ENCODE measurements at regions not wholly inside any gene's neighbourhood (a gene's known extent, or its start where the extent isn't known, plus 50 kb on each side); places are given as distances from the start of the nearest gene placed in this dataset.

DNA sequence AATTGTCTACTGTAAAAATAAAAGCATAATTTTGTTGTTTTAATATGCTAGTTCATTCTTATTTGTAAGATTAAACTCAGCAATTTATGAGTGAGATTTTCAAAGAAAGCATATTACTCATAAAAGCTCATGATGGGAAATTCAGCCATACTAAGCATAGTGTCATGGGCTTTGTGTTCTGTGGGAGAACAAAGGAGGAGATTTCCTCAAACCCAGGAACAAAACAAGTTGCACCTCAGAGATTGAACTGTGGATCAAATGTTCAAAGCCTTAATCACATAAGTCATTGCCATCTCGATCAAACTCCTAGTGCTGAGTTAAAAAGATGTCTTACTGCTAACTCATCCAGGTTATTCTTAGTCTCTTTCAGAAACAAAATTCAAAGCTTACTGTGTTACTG, 85.6 kb upstream of the PDZRN3 start:
- H3K9me3 ChIP-seq (ENCODE audit: control insufficient read depth in 1 of 2, low read length in 2 of 2): no peaks in the 10 kb centered on the region
- no peak overlapping the region for H3K4me3 ChIP-seq (ENCODE audit: low read depth in 1 of 2, low read length in 2 of 2)
- H3K27me3 ChIP-seq (ENCODE audit: low read depth, low read length): no peaks in the 10 kb centered on the region
- H3K4me1 ChIP-seq (ENCODE audit: control insufficient read depth in 1 of 2, insufficient read depth in 2 of 2, low read length in 2 of 2): no peaks in the 10 kb centered on the region
- H3K27ac ChIP-seq (ENCODE audit: low read length): no peak overlapping the region
- no peaks in the 10 kb centered on the region for H3K36me3 ChIP-seq (ENCODE audit: control insufficient read depth in 1 of 2, insufficient read depth in 2 of 2, low read length in 2 of 2)

DNA sequence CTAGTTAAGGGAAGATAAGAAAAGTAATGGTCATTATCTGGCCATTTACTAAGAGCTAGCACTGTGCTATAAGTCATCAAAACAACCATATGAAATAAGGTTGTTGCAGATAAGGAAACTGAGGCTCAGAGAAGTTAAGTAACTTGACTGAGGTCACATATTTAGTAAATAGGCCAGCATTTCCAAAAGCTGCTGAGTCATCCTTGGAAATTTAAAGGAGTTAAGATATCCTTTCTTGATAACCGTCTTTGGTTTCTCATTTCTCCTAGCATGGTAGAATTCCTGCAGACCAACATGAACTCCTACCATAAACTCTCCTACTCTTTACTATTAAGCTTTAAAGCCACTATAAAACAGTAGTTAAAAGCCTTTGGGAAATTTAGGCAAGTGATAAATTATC, 85.0 kb upstream of the PDZRN3 start:
- Histone ChIP-seq H3K27ac (ENCODE audit: low read length) (no peak overlapping the region), H3K4me3 (ENCODE audit: low read depth in 1 of 2, low read length in 2 of 2) (no peak overlapping the region), H3K27me3 (ENCODE audit: low read depth, low read length) (no peaks in the 10 kb centered on the region), H3K36me3 (ENCODE audit: control insufficient read depth in 1 of 2, insufficient read depth in 2 of 2, low read length in 2 of 2) (no peaks in the 10 kb centered on the region), H3K9me3 (ENCODE audit: control insufficient read depth in 1 of 2, low read length in 2 of 2) (no peaks in the 10 kb centered on the region), H3K4me1 (ENCODE audit: control insufficient read depth in 1 of 2, insufficient read depth in 2 of 2, low read length in 2 of 2) (no peaks in the 10 kb centered on the region)

DNA sequence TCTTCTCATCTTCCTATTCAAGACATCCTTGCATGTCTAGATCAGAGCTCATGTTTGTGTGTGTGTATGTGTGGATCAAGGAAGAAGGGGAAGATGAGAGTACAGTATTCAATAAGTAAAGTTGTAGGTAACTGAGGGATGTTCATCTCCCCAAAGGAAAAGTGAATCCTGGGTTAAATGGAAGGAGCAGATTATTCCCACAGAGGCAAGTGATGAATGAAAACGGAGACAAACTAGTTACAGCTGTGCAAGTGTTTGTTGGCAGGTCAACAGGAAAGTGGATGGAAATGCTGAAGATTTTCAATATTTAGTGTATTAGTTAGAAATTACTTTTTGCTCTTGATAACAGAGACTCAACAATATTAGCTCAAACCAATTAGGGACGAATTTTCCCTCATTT, 84.2 kb upstream of the PDZRN3 start:
- no peak overlapping the region for H3K4me3 ChIP-seq (ENCODE audit: low read depth in 1 of 2, low read length in 2 of 2)
- no peak overlapping the region for H3K27ac ChIP-seq (ENCODE audit: low read length)
- no peaks in the 10 kb centered on the region for H3K9me3 ChIP-seq (ENCODE audit: control insufficient read depth in 1 of 2, low read length in 2 of 2)
- no peaks in the 10 kb centered on the region for H3K4me1 ChIP-seq (ENCODE audit: control insufficient read depth in 1 of 2, insufficient read depth in 2 of 2, low read length in 2 of 2)
- no peaks in the 10 kb centered on the region for H3K36me3 ChIP-seq (ENCODE audit: control insufficient read depth in 1 of 2, insufficient read depth in 2 of 2, low read length in 2 of 2)
- H3K27me3 ChIP-seq (ENCODE audit: low read depth, low read length): no peaks in the 10 kb centered on the region

DNA sequence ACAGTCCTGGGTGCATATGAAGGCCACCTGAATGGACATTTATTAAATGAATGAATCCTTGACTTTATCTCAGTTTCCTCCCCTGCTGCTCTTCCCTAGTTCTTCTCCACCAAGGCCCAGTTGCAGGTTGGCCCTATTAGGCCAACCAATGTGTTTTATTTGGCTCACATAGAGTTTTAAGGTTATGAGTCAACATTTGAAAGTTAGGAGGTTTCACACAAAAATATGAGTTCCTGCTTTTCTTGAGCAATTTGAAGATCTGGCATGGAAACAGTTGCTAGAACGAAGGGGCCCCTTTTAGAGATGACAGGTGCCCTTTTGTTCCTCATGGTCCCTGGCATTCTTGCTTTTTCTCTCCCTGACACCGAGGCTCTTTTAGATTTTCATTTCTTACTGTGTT, 83.0 kb upstream of the PDZRN3 start:
- Histone ChIP-seq H3K9me3 (ENCODE audit: control insufficient read depth in 1 of 2, low read length in 2 of 2) (no peaks in the 10 kb centered on the region), H3K27ac (ENCODE audit: low read length) (no peak overlapping the region), H3K4me3 (ENCODE audit: low read depth in 1 of 2, low read length in 2 of 2) (no peak overlapping the region), H3K27me3 (ENCODE audit: low read depth, low read length) (no peaks in the 10 kb centered on the region), H3K36me3 (ENCODE audit: control insufficient read depth in 1 of 2, insufficient read depth in 2 of 2, low read length in 2 of 2) (no peaks in the 10 kb centered on the region), H3K4me1 (ENCODE audit: control insufficient read depth in 1 of 2, insufficient read depth in 2 of 2, low read length in 2 of 2) (no peaks in the 10 kb centered on the region)

DNA sequence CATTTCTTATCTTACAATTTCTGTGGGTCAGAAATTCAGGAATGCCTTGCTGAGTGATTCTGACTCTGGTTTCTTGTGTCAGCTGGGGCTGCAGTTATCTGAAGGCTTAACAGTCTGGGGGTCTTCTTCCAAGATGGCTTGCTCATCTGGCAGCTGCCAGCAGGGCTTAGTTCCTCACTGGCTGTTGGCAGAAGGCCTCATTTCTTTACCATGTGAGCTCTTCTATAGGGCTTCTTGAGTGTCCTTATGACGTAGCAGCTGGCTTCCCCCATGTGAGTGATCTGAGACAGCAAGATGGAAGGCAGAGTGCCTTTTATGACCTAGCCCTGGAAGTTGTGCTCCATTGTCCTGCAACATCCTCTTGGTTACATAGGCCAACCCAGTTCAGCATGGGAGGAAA, 82.0 kb upstream of the PDZRN3 start:
- no peaks in the 10 kb centered on the region for H3K36me3 ChIP-seq (ENCODE audit: control insufficient read depth in 1 of 2, insufficient read depth in 2 of 2, low read length in 2 of 2)
- no peaks in the 10 kb centered on the region for H3K9me3 ChIP-seq (ENCODE audit: control insufficient read depth in 1 of 2, low read length in 2 of 2)
- H3K4me1 ChIP-seq (ENCODE audit: control insufficient read depth in 1 of 2, insufficient read depth in 2 of 2, low read length in 2 of 2): no peaks in the 10 kb centered on the region
- H3K27ac ChIP-seq (ENCODE audit: low read length): no peak overlapping the region
- H3K27me3 ChIP-seq (ENCODE audit: low read depth, low read length): no peaks in the 10 kb centered on the region
- H3K4me3 ChIP-seq (ENCODE audit: low read depth in 1 of 2, low read length in 2 of 2): no peak overlapping the region

DNA sequence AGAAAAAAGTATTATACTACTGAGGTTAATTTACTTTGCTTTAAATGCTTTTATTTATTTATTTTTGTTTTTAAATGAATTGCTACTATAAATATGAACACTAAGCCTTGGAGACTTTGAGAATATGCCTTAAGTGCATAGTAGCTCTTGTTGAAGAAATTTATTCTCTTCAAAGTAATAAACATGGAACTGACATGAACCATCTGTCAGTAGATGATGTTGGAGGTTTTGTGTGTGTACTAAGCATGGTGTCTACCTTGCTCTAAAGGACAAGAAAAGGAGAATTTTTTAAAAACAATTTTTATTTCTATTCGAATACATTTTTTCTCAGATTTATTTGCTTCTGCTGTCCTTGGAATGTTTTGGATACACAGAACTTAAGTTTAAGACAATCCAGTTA, 81.1 kb upstream of the PDZRN3 start:
- H3K27ac ChIP-seq (ENCODE audit: low read length): no peak overlapping the region
- H3K4me3 ChIP-seq (ENCODE audit: low read depth in 1 of 2, low read length in 2 of 2): no peak overlapping the region
- H3K4me1 ChIP-seq (ENCODE audit: control insufficient read depth in 1 of 2, insufficient read depth in 2 of 2, low read length in 2 of 2): no peaks in the 10 kb centered on the region
- H3K27me3 ChIP-seq (ENCODE audit: low read depth, low read length): no peaks in the 10 kb centered on the region
- H3K36me3 ChIP-seq (ENCODE audit: control insufficient read depth in 1 of 2, insufficient read depth in 2 of 2, low read length in 2 of 2): no peaks in the 10 kb centered on the region
- H3K9me3 ChIP-seq (ENCODE audit: control insufficient read depth in 1 of 2, low read length in 2 of 2): no peaks in the 10 kb centered on the region

DNA sequence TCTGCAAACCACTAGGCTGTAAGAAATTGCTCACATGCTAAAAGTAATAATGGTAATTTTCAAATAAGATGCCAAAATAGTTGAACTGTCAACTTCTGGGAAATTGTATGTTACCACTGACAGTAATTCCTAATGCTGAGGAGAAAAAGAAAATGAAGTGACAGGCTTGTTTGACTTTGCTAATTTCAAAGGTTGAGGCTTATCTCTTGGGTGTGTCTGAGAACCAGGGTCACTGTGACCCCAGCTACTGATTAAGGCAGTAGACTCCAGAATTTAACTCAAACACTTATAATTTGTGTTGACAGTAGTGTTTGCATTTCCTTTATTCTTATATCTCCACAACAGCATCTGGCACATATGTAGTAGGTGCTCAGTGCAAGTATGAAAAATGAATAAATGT, 74.6 kb upstream of the PDZRN3 start:
- Histone ChIP-seq H3K36me3 (ENCODE audit: control insufficient read depth in 1 of 2, insufficient read depth in 2 of 2, low read length in 2 of 2) (no peaks in the 10 kb centered on the region), H3K4me3 (ENCODE audit: low read depth in 1 of 2, low read length in 2 of 2) (no peak overlapping the region), H3K27ac (ENCODE audit: low read length) (no peak overlapping the region), H3K9me3 (ENCODE audit: control insufficient read depth in 1 of 2, low read length in 2 of 2) (no peaks in the 10 kb centered on the region), H3K4me1 (ENCODE audit: control insufficient read depth in 1 of 2, insufficient read depth in 2 of 2, low read length in 2 of 2) (no peaks in the 10 kb centered on the region), H3K27me3 (ENCODE audit: low read depth, low read length) (no peaks in the 10 kb centered on the region)

DNA sequence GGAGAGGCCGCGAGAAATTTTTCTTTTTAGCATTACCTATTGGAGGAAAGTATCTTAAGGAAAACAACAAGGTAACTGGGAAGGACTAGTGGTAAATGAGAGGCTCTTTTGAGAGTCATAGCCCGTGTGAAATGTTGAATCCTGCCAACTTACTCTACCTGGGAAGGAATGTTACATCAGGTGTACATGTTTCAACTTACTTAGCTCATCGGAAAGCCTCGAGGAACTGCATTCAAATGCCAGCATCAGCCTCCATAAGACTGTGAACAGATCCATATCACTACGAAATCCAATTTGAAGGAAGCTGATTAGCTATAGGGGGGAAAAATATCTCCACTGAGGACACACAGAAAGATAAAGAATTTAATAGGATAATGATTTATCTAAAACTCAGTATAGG, 72.3 kb upstream of the PDZRN3 start:
- no peak overlapping the region for H3K27ac ChIP-seq (ENCODE audit: low read length)
- no peaks in the 10 kb centered on the region for H3K27me3 ChIP-seq (ENCODE audit: low read depth, low read length)
- H3K4me1 ChIP-seq (ENCODE audit: control insufficient read depth in 1 of 2, insufficient read depth in 2 of 2, low read length in 2 of 2): no peaks in the 10 kb centered on the region
- no peaks in the 10 kb centered on the region for H3K9me3 ChIP-seq (ENCODE audit: control insufficient read depth in 1 of 2, low read length in 2 of 2)
- no peaks in the 10 kb centered on the region for H3K36me3 ChIP-seq (ENCODE audit: control insufficient read depth in 1 of 2, insufficient read depth in 2 of 2, low read length in 2 of 2)
- H3K4me3 ChIP-seq (ENCODE audit: low read depth in 1 of 2, low read length in 2 of 2): no peak overlapping the region

DNA sequence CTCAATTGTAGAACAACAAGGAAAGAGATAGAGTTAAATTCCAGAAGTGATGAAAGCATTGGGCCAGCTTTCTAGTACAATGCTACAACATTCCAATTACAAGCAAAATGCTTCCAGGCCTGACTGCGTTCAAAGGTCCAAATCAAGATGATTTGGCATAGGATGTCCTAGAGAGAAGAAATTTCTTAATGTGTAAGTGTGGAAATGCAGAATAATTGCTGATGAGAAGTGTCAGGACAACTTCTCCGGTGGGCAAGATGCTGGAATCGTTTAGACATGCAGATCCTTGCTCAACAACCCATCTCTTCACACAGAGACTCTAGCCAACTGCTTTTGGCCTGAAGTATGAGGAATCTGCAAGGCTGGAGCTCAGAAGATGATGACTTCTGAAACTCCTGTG, 71.1 kb upstream of the PDZRN3 start:
- Histone ChIP-seq H3K27me3 (ENCODE audit: low read depth, low read length) (no peaks in the 10 kb centered on the region), H3K27ac (ENCODE audit: low read length) (no peak overlapping the region), H3K4me3 (ENCODE audit: low read depth in 1 of 2, low read length in 2 of 2) (no peak overlapping the region)

DNA sequence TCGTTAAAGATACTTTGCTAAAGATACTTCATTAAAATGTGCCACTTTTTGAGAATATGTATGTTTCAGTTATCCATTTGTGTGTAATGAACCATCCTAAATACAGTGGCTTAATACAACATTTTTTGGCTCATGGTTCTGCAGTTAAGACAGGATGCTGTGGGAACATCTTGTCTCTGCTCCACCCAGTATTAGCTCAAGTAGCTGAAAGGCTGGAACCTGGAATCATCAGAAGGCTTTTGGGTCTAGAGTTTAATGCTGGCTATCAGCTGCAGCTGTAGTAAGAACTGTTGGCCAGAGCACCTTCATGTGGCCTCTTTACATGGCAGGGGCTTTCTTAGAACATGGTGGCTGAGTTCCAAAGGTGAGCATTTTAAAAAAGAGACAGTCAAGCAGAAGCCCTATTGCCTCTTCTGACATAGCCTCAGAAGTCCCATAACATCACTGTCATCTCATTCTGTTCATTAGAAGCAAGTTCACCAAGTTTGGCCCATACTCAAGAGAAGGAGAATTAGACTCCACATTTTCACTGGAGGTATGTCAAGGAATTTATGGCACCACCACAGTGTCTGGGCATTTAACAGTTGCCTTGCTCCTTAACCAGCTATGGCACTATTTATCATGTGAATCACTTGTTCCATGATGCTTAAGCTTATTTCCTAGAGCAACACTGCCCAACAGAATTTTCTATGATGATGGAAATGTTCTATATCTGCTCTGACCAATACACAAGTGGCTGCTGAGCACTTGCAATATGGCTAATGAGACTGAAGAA, 70.4 kb upstream of the PDZRN3 start:
- no peaks in the 10 kb centered on the region for H3K36me3 ChIP-seq (ENCODE audit: control insufficient read depth in 1 of 2, insufficient read depth in 2 of 2, low read length in 2 of 2)
- H3K4me1 ChIP-seq (ENCODE audit: control insufficient read depth in 1 of 2, insufficient read depth in 2 of 2, low read length in 2 of 2): no peaks in the 10 kb centered on the region
- H3K27ac ChIP-seq (ENCODE audit: low read length): no peak overlapping the region
- no peaks in the 10 kb centered on the region for H3K27me3 ChIP-seq (ENCODE audit: low read depth, low read length)
- no peaks in the 10 kb centered on the region for H3K9me3 ChIP-seq (ENCODE audit: control insufficient read depth in 1 of 2, low read length in 2 of 2)
- H3K4me3 ChIP-seq (ENCODE audit: low read depth in 1 of 2, low read length in 2 of 2): no peak overlapping the region

More for the DNA sequence above, 71.1 kb upstream of the PDZRN3 start:
- H3K9me3 ChIP-seq (ENCODE audit: control insufficient read depth in 1 of 2, low read length in 2 of 2): no peaks in the 10 kb centered on the region
- H3K36me3 ChIP-seq (ENCODE audit: control insufficient read depth in 1 of 2, insufficient read depth in 2 of 2, low read length in 2 of 2): no peaks in the 10 kb centered on the region
- no peaks in the 10 kb centered on the region for H3K4me1 ChIP-seq (ENCODE audit: control insufficient read depth in 1 of 2, insufficient read depth in 2 of 2, low read length in 2 of 2)

DNA sequence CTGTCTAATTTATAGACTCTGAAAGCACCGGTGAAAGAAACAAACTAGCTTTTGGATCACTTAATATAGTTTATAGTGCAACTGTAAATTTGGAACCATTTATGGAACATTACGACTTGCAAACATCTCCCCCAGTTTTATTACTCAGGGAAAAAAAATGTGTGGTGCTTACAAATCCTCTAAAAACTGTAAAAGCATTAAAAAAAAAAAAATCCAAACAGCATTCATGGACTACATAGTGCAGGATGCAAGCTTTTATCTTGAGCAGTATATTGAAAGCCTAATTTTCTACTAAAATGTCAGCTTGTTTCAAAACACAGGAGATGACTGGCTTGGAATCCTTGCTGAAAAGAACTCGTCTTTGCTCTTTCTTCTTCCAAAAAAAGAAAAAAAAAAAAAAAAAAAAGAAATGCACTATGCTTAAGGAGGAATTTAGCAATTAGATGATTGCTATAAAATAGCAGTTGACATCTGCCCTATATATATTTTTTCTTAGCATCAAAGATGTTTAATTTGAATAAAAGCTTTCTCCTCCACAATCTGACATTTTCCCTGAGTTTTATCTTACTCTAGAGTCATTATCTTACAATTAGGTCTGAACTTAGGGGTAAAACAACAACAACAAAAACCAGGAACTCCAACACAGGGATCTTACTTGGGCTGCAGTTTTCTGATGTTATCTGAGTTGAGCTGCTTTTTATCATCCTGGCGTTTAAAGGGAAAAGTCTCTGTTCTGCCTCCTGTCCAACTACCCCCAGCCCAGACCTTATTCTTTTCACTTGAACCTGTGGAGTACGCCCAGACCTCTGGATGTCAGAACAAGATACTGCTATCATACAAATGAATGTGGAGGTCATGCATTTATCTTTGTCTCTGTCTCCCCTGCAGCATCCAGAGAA, 62.6 kb upstream of the PDZRN3 start:
- no peaks in the 10 kb centered on the region for H3K36me3 ChIP-seq (ENCODE audit: control insufficient read depth in 1 of 2, insufficient read depth in 2 of 2, low read length in 2 of 2)
- H3K27ac ChIP-seq (ENCODE audit: low read length): no peak overlapping the region
- no peaks in the 10 kb centered on the region for H3K9me3 ChIP-seq (ENCODE audit: control insufficient read depth in 1 of 2, low read length in 2 of 2)
- H3K4me3 ChIP-seq (ENCODE audit: low read depth in 1 of 2, low read length in 2 of 2): no peak overlapping the region
- peaks cover 0 to 5% of the 10 kb centered on the region in 2 donors for H3K4me1 ChIP-seq (ENCODE audit: control insufficient read depth in 1 of 2, insufficient read depth in 2 of 2, low read length in 2 of 2)
- H3K27me3 ChIP-seq (ENCODE audit: low read depth, low read length): no peaks in the 10 kb centered on the region

Measured in muscle layer of duodenum (tissue), 2 donors.